SH-SY5Y (cell line): ENCODE measurements at regions not wholly inside any gene's neighbourhood (a gene's known extent, or its start where the extent isn't known, plus 50 kb on each side); places are given as distances from the start of the nearest gene placed in this dataset.

Source experiments
- GATA2 ChIP-seq: IDR thresholded peaks from 2 replicates; pipeline ENCODE4 v1.6.1; 2011; ENCODE audit warnings: mild to moderate bottlenecking, low read depth, low read length
- GATA3 ChIP-seq: IDR thresholded peaks from 2 replicates; pipeline ENCODE4 v1.6.1; 2011; ENCODE audit warnings: low read depth, mild to moderate bottlenecking, low read length, moderate library complexity

DNA sequence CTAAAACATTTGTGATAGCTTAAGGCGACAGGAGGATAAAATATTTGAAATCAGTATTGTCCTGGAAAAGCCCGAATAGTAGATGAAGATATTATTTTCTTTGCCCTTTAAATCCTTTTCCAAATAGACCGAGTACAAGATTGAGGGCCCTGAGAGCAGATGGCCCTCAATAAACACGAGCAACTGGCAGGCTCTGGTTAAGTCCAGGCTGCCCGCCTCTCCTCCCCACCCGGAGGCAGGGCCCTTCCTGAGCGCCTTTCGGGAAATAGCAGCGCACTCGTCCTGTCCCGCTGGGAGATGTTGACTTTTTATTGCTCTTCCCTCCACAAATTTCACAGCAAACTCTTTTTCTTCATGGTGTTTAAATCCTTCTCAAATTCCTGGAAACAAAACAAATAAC lies 50.8 kb upstream of the MAX start:
- TF ChIP-seq GATA3 = no peak
- TF ChIP-seq GATA2 = no peak

DNA sequence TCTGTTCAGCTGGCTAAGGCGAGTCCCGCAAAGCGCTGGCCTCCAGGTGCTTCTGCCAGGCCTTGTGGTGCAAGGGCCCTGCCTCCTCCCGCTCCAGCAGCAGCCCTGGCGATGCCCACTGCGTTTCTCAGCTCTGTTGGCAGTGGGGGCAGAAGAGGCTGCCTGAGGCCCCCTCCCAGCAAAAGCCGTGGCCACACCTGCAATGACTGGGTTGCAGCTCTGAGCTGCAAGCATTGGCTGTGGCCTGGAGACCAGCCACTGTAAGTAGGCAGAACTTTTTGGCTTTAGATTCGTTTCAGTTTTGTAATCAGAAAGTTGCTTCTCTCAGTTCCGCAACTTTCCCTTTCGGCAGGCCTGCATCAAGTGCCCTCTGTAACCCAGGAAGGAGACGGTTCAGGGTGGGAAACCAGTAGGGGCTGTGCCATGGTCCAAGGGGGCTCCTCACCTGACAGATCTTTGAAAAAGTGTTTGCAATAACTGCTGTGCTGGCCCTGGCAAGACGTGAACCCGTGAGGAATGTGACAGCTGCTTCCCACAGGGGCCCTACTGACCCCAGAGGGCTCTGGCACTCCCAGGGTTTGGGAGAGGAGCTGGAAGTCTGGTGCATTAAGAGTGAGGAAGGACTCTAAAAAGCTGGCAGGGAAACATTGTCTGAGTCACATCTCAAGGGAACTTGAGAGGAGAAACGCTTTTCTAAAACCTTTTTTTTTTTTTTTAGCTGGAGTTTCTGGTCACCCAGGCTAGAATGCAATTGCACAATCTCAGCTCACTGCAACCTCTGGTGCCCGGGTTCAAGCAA lies 54.5 kb upstream of the MAX start:
- TF ChIP-seq GATA3 (no peak), GATA2 (no peak)

DNA sequence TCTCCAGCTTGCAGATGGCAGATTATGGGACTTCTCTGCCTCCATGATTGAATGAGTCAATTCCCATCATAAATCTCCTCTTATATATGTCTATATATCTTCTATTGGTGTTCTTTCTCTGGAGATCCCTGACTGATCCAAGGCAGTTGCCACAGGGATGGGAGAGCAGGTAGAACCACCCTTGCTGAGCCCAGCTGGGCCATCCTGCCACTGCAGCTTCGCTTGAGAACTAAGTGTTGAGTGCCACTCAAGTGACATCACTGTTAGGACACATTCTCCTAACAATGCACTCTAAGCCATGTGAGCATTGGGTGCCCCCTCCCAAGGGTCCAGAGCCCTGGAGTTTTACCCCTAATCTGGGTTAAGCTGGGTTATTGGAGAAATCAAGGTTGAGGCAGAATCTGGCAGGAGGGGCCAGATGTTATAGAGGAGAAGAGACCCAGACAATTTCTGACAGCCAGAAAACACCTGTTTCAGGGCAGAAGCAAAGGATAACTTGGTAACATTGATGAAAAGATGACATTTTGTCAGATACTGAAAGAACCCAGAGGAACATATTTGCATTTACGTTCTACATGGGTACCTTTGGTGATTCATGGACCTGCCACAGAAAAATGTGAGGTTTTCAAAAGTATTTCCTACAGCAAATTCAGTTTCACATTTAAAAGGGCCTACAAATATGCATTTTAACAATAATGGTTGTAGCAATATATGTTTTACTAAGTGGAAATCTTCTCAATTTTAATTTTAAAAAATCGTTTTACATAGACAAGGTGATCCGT lies 57.2 kb upstream of the MAX start:
- TF ChIP-seq GATA2 = no peak
- TF ChIP-seq GATA3 = no peak

DNA sequence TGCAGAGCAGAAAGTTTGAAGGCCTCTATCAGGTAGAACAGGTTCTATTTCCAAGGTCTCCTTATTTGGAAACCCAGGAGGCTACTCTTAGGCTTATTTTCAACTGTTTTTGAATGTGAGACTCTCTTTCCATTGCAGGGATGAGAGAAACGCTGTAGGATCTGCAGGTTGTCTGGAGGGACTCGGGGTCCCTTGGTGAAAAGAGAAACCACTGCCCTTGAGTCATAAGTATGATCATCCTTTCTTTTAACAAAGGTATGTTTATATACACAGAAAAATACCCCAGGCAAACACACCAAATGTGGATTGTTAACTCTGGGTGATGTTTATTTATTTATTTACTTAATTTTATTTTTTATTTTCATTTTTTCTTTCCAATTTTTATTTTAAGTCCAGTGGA lies 57.8 kb upstream of the MAX start:
- TF ChIP-seq GATA3 (no peak), GATA2 (no peak)

DNA sequence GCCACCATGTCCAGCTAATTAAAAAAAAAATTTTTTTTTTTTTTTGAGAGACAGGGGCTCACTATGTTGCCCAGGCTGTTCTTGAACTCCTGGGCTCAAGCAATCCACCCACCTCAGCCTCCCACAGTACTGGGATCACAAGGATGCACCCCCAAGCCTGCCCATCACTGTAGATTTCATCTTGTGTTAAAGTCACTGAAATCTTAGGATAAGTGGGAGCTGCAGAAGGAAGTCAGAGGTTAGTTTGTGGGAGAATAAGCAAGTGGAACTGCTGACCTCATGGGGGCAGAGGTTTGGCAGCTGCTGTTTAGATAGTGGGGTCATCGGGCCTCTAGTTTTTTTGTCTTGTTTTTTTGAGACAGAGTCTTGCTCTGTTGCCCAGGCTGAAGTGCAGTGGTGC lies 59.7 kb upstream of the MAX start:
- no peak for TF ChIP-seq GATA3
- no peak for TF ChIP-seq GATA2

DNA sequence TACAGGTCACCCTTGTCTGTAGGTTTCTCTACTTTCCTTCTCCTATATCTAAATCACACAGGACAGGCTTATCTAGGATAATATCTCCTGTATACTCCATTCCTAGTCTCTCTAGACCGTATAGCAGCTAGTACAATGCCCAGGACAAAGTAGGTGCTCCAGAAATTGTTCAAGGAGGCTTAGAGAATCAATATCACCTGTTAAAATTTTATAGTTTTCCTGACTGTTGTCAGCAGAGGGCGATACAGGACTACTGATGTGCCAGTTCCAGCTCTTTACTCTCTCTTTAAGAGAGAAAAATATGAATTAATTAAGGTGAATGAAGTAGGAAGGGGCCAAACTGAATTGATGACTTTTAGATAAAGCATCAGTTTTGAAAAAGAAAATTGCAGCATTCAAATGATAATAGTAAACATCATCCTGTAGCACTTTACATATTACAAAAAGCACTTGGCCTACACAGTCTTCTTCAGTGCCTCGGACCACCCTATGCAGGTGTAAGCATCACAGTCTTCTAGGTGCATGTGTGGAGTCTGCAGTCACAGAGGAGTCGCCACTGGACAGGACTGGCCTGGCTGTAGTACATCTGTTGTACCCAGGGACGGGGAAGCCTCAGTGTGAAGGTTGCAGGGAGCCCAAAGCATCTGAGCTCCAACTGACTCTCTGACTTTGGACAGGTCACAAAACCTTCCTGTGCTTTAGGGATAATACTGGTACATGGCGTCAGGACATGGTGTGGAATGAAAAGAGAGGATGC lies 61.9 kb upstream of the MAX start:
- TF ChIP-seq GATA3 (no peak), GATA2 (no peak)

DNA sequence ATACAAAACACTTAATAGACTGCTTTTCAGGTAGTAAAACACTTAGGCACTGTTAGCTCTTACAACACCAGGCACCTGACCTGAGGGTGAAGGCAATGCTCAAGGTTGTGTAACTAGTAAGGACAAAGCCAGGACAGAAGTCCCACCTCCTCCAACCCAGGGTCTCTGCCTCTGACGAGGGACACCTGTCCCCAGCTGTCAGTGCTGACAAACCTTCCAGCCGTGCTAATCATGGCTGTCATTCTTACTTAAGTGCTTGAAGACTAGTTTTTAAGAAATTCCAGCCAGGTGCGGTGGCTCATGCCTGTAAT lies 62.5 kb upstream of the MAX start:
- no peak for TF ChIP-seq GATA2
- TF ChIP-seq GATA3 = no peak

DNA sequence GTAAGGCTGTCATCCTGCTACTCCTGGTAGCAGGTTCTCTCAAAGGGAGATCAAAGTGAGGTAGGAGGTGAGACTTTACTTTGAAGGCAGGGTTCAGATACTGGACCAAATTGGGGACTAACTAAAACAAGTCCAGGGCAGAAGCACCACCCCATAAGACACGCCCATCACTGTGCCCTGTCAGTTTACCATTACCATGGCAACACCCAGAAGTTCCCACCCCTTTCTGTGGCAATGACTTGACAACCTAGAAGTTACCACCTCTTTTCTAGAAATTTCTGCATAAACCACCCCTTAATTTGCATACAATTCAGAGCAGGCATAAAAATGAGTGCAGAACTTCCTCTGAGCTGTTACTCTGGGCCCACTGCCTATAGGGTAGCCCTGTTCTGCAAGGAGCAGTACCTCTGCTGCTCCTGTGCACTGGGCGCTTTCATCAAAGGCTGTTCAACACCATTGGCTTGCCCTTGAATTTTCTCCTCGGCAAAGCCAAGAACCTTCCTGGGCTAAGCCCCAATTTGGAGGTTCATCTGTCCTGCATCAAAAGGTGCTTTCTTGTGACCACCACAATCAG lies 64.8 kb upstream of the MAX start:
- TF ChIP-seq GATA2 (no peak), GATA3 (no peak)

DNA sequence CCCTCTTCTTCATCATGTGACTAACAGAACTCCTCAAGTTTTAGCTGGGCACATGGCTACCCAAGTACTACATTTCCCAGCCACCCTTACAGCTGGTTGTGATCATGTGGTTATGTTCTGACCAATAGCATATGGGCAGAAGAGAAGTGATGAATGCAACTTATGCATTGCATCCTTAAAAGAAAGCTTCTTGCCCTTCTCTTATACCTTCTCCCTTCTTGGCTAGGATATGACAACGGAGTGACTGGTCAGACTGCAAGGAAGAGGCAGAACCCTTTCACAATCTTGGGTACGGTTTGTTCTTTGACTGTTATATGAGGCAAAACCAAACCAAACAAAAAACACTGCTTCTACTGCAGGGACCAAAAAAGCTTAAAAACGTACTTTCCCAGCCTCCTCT lies 66.5 kb upstream of the MAX start:
- TF ChIP-seq GATA3 (no peak), GATA2 (no peak)

DNA sequence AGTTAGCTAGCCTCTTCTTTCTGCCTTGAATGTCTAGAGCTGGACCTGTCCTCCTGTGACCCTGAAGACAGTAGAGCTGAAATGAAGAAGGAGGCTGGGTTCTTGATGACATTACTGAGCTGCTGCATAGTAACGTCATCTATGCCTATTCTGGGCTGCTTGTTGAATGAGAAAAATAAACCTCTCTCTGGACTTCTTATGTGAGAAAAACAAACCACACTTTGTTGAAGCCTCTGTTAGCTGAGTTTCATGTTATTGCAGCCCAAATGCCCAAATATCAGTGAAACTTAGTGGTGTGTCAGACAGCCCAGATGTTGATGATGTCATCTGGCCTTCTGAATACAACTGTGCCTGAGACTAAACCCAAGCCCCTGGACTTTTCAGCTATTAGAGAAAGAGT lies 67.0 kb upstream of the MAX start:
- TF ChIP-seq GATA2 (no peak), GATA3 (no peak)

DNA sequence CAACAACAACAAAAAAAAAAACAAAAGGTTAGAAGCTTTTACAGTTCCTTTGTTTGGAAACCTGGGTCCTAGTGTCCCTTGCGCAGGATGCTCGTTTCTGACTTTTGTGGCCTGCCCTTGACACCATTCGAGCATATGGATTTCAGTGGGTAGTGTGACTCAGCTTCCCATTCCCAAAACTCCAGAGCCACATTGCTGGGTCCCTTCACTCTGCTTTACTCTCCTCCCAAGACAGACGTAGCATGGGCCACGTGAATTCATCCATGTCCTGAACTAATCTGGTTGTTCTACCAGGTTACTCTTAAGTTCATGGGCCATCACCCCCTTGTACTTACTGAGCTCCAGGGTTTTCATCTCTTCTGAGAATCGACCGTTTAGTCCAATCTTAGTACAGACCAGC lies 68.0 kb upstream of the MAX start:
- TF ChIP-seq GATA2 (no peak), GATA3 (no peak)

DNA sequence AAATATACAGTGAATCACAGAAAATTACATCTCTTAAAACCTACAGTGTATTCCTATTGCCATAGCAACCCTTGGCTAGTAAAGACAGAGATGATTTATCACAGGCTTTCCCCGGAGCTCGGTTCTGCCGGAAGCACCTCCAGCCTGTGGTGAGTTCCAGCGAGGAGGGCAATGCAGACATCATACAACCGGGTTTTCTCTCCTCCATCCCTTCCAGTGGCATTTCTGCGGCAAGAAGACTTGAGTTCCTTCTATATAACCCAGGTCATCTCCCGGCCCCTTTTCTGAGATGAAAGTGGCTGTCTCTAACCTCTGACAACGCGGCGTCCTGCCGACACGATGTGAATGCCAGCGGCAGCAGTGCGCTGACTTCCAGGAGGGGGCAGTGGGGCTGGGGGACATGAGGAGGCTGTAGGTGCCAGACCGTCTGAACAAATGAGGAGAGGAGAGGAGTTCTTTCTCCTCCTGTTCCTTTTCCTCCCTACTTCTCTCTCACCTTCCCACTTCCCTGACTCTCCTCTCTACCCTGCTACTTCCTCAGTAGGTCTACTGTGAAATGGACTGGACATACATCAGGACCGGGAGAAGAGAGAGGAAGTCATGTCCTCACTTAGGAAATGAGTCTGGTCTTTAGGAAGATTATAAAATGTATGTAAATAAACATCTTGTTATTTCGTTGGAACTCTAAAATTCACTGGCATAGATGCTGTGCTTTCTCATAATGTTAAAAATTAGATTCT lies 68.6 kb upstream of the MAX start:
- TF ChIP-seq GATA2 = no peak
- no peak for TF ChIP-seq GATA3

DNA sequence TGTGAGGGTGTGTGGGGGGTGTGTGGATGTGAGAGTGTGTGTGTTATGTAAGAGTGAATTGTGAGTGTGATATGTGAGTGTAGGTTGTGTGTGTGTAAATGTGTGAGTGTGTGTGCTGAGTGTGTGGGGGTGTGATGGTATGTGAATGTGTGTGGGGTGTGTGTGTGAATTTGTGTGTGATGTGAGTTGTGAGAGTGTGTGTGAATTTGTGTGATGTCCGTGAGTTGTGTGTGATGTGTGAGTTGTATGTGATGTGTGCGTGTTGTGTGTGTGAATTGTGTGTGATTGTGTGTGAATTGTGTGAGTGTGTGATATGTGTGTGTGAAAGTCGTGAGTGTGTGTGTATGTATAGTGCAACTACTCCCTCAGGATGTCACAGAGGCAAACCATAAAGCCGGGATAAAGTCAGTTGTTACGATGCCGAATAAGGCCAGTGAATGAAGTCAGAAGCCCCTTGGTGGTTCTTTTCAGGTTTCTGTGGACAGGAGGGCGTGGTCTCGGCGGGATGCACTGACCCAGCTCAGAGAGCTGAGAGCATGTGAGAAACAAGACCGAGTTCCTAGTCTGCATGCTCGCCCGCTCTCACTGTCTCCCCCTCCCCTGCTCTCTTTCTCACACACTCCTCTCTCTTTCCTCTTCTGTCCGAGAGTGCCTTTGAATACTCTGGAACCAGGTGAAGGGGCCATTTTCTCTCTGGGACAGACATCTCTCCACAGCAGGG lies 71.8 kb upstream of the MAX start:
- TF ChIP-seq GATA3 = no peak
- TF ChIP-seq GATA2 = no peak
